Spleen (tissue), 11 donors: ENCODE measurements at regions not wholly inside any gene's neighbourhood (a gene's known extent, or its start where the extent isn't known, plus 50 kb on each side); places are given as distances from the start of the nearest gene placed in this dataset.

ENCODE experiments used
- DNase-seq: peaks from one replicate; pipeline ENCODE4 v3.0.0-alpha.2; 2020
- H3K27ac ChIP-seq, 8 donors: fragments of 200-600 bp; sonication (generic) in 7 of 8; 1 replicate in 4 of 8; 2 replicates in 4 of 8; pipeline versions ENCODE4 v1.5.0 to v1.8.0; 2016 to 2021; ENCODE audit warnings: inconsistent platforms in 4 of 8, mild to moderate bottlenecking in 4 of 8, moderate library complexity in 1 of 8
- H3K27me3 ChIP-seq, 7 donors: fragments of 200-600 bp; sonication (generic) in 6 of 7; replicated peaks in 1 of 7; 1 replicate in 4 of 7; 2 replicates in 3 of 7; pipeline versions ENCODE4 v1.5.0 to v1.8.0; 2016 to 2021; ENCODE audit warnings: inconsistent platforms in 3 of 7, mild to moderate bottlenecking in 1 of 7
- H3K36me3 ChIP-seq, 6 donors: fragments of 200-600 bp; sonication (generic) in 5 of 6; 1 replicate in 4 of 6; 2 replicates in 2 of 6; pipeline versions ENCODE4 v1.5.0 to v1.8.0; 2016 to 2021; ENCODE audit warnings: inconsistent platforms in 2 of 6
- H3K4me1 ChIP-seq, 6 donors: fragments of 200-600 bp; sonication (generic) in 5 of 6; 1 replicate in 3 of 6; 2 replicates in 3 of 6; pipeline versions ENCODE4 v1.5.0 to v1.8.0; 2016 to 2021; ENCODE audit warnings: inconsistent platforms in 3 of 6
- H3K4me3 ChIP-seq, 8 donors: fragments of 200-600 bp; sonication (generic) in 7 of 8; 1 replicate in 4 of 8; 2 replicates in 4 of 8; pipeline versions ENCODE4 v1.5.0 to v1.8.0; 2016 to 2021; ENCODE audit warnings: inconsistent platforms in 4 of 8, mild to moderate bottlenecking in 4 of 8, moderate library complexity in 2 of 8
- H3K9me3 ChIP-seq, 8 donors: fragments of 200-600 bp; sonication (generic) in 7 of 8; 1 replicate in 4 of 8; 2 replicates in 4 of 8; pipeline versions ENCODE4 v1.5.0 to v1.8.0; 2016 to 2021; ENCODE audit warnings: inconsistent platforms in 4 of 8
- POLR2A ChIP-seq, 3 donors: fragments of 450-650 bp; IDR thresholded peaks; one replicate each; pipeline ENCODE4 v1.5.1; 2017; ENCODE audit warnings: antibody characterized with exemption in 3 of 3, mild to moderate bottlenecking in 1 of 3
- POLR2AphosphoS5 ChIP-seq, 3 donors: sonication (generic); formaldehyde crosslinking; IDR thresholded peaks; one replicate each; pipeline ENCODE4 v1.5.1; 2017; ENCODE audit warnings: antibody characterized with exemption in 3 of 3
- WGBS, 5 donors: extraction: QIAGEN DNeasy Blood & Tissue Kit in 3 of 5; methylation state at CpG; one replicate each; pipeline versions ENCODE4 v1.1.5 to v1.1.7; 2013 to 2018; 5-methylcytosine and 5-hydroxymethylcytosine counted together
- intact Hi-C: fragments of 100-400 bp; cut with DNase I; formaldehyde crosslinking; loops from one replicate; pipeline ENCODE4 v1.15.0; 2023; ENCODE audit warnings: low total_unique reads
- TF ChIP-seq, protein P1 (sequence below), 11 experiments: fragments of 200-600 bp in 7 of 11; fragments of 450-650 bp in 4 of 11; sonication (generic) in 4 of 11; IDR thresholded peaks in 8 of 11; conservative IDR thresholded peaks in 3 of 11; 1 replicate in 7 of 11; 2 replicates in 4 of 11; pipeline versions ENCODE4 v1.4.0 to v1.8.0; 2016 to 2021; ENCODE audit warnings: antibody characterized with exemption in 11 of 11, inconsistent platforms in 4 of 11, mild to moderate bottlenecking in 1 of 11
- donor health status: healthy with polysubstance abuse.
- donor health status: DM: no; HTN: no; CAD: no; lungs with moderate emphysema.
- donor health status: DM: no; HTN: no; CAD: no.
- donor health status: Bipolar disorder and iron deficiency.
- donor health status: healthy.
- donor health status: DM: no; HTN: no; CAD: no.
- donor health status: DM: yes; HTN: yes; CAD: no.

DNA sequence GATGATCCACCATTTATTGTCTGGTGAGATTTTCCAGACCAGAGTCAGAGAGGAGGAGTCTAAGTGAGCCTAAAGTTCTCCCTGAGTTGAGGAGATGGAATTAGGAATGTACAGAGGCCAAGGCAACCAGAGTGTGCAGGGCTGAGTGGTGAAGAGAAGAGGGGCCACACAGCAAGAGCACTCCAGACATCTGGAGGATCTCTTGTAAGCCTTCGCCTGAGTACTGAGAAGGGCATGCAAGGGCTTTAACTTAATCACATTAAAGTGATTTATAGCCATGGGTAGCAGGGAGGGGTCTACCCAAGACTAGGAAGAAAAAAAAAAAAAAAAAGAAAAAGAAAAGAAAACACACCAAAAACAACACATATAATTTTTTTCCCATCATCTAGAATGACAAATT, 1190.4 kb downstream of the GATA3 start:
- H3K4me1 ChIP-seq: no peaks in the 10 kb centered on the region
- intact Hi-C loops: no loop called here
- no peak overlapping the region for H3K27ac ChIP-seq
- no peaks in the 10 kb centered on the region for H3K36me3 ChIP-seq
- WGBS, 5 donors: 56 to 64% (median 58%) methylated on average over 1 of the region's 1 CpG
- H3K9me3 ChIP-seq: no peaks in the 10 kb centered on the region
- DNase-seq: no peak
- H3K27me3 ChIP-seq: peaks cover 0 to 28% (median 0%) of the 10 kb centered on the region in 7 donors
- TF ChIP-seq POLR2A (IDR thresholded peaks at IDR 0.05) (no peak), POLR2AphosphoS5 (IDR thresholded peaks at IDR 0.05) (no peak)
- TF ChIP-seq, protein P1, sequence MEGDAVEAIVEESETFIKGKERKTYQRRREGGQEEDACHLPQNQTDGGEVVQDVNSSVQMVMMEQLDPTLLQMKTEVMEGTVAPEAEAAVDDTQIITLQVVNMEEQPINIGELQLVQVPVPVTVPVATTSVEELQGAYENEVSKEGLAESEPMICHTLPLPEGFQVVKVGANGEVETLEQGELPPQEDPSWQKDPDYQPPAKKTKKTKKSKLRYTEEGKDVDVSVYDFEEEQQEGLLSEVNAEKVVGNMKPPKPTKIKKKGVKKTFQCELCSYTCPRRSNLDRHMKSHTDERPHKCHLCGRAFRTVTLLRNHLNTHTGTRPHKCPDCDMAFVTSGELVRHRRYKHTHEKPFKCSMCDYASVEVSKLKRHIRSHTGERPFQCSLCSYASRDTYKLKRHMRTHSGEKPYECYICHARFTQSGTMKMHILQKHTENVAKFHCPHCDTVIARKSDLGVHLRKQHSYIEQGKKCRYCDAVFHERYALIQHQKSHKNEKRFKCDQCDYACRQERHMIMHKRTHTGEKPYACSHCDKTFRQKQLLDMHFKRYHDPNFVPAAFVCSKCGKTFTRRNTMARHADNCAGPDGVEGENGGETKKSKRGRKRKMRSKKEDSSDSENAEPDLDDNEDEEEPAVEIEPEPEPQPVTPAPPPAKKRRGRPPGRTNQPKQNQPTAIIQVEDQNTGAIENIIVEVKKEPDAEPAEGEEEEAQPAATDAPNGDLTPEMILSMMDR (IDR thresholded peaks at IDR 0.05 in 8 of 11, conservative IDR thresholded peaks at IDR 0.05 in 3 of 11): no peak
- H3K4me3 ChIP-seq: no peak overlapping the region

DNA sequence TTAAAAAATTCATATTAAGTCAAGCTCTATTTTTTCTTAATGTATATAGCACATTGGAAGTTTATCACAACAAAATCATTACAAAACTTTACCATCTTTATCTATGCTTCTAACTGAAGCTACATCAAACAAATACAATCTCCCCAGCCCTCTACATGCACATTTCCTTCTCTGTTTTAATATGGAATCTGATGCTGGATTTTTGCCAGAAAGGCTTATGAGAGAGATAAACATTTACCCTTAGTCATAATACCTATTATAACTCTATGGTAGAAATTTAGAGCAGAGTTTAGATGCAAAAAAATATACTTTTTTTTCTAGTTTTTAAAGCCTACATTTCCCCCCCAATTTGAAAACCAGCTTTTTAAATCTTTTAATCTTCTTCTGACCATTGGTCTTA, 1198.6 kb downstream of the GATA3 start:
- TF ChIP-seq, protein P1 (IDR thresholded peaks at IDR 0.05 in 8 of 11, conservative IDR thresholded peaks at IDR 0.05 in 3 of 11): no peak
- TF ChIP-seq POLR2AphosphoS5 (IDR thresholded peaks at IDR 0.05) (no peak), POLR2A (IDR thresholded peaks at IDR 0.05) (no peak)
- Histone ChIP-seq H3K27ac (no peak overlapping the region), H3K27me3 (peaks cover 0 to 3% (median 0%) of the 10 kb centered on the region in 7 donors), H3K4me1 (no peaks in the 10 kb centered on the region), H3K9me3 (no peaks in the 10 kb centered on the region), H3K4me3 (no peak overlapping the region), H3K36me3 (no peaks in the 10 kb centered on the region)
- no peak for DNase-seq
- intact Hi-C loops: no loop called here

DNA sequence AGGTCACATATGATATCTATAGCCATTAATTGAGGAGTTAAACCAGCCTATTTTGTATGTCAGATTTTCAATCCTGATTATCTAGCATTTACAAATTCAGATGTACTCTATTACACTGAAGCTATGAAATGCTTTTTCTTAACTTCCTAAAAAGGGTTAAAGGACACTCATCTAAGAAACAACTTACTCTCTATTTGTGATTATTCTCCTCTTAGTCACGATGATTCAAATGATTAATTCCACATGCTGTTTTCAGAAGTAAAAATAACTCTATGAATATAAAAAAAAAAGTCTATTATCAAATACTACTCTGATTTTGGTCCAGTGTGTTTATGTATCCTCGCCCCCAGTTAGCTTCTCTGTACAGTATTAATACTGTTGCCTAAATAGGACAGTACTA, 1199.9 kb downstream of the GATA3 start:
- intact Hi-C loops: no loop called here
- WGBS, 5 donors: 56 to 74% (median 68%) methylated on average over 2 of the region's 2 CpGs
- no peaks in the 10 kb centered on the region for H3K9me3 ChIP-seq
- no peak overlapping the region for H3K27ac ChIP-seq
- H3K27me3 ChIP-seq: peaks cover 0 to 3% (median 0%) of the 10 kb centered on the region in 7 donors
- H3K4me1 ChIP-seq: no peaks in the 10 kb centered on the region
- no peaks in the 10 kb centered on the region for H3K36me3 ChIP-seq
- DNase-seq: no peak
- TF ChIP-seq POLR2A (IDR thresholded peaks at IDR 0.05) (no peak), POLR2AphosphoS5 (IDR thresholded peaks at IDR 0.05) (no peak)
- TF ChIP-seq, protein P1 (IDR thresholded peaks at IDR 0.05 in 8 of 11, conservative IDR thresholded peaks at IDR 0.05 in 3 of 11): no peak
- H3K4me3 ChIP-seq: no peak overlapping the region

DNA sequence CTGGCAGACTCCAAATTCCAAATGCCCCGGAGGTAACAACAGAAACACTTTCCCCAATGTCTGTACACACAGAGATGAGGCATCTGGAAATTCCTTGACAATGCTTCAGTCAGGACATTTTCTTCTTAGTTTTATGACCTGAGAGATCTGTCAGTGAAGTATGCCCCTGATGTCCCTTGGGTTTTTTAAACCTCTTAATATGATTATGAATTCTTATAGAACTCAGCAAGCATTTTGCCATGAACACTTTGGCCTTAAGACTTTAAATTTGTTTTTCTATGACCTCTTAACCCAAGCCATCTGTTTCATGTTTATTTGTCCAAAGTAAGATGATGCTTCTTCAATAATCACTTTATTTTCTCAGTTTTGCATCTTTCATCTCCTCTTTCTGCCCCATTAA, 1206.2 kb downstream of the GATA3 start:
- Histone ChIP-seq H3K4me3 (no peak overlapping the region), H3K27me3 (peaks cover 0 to 14% (median 0%) of the 10 kb centered on the region in 7 donors), H3K36me3 (no peaks in the 10 kb centered on the region), H3K9me3 (no peaks in the 10 kb centered on the region), H3K27ac (no peak overlapping the region), H3K4me1 (no peaks in the 10 kb centered on the region)
- DNase-seq: no peak
- 71 to 80% (median 73%) methylated on average over 1 of the region's 1 CpG for WGBS, 5 donors
- no peak for TF ChIP-seq POLR2AphosphoS5 (IDR thresholded peaks at IDR 0.05)
- intact Hi-C loops: no loop called here

DNA sequence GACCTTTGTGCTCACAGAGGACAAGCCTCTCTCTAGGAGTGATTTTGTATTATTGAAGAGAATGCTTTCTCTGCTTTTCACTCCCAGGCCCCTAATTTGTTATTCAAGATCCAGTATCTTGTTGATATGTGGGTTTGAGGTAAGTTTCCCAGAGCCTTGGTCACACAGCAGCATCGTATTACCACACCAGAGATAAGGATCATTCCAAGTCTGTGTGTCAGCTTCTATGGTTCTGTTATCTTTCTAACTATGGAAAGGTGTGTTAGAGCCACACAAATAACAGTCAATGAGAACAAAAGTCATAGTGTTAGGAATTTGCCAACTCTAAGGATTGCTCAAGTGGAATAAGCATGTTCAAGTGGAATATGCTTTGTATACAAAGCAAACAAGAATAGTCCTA, 1208.3 kb downstream of the GATA3 start:
- intact Hi-C loops: no loop called here
- DNase-seq: no peak
- H3K4me3 ChIP-seq: no peak overlapping the region
- no peak for TF ChIP-seq POLR2AphosphoS5 (IDR thresholded peaks at IDR 0.05)
- TF ChIP-seq POLR2A (IDR thresholded peaks at IDR 0.05): no peak
- TF ChIP-seq, protein P1 (IDR thresholded peaks at IDR 0.05 in 8 of 11, conservative IDR thresholded peaks at IDR 0.05 in 3 of 11): no peak
- no peak overlapping the region for H3K27ac ChIP-seq
- no peaks in the 10 kb centered on the region for H3K9me3 ChIP-seq
- 32 to 58% (median 42%) methylated on average over 1 of the region's 1 CpG for WGBS, 5 donors
- H3K27me3 ChIP-seq: peaks cover 0 to 11% (median 0%) of the 10 kb centered on the region in 7 donors
- H3K36me3 ChIP-seq: no peaks in the 10 kb centered on the region
- no peaks in the 10 kb centered on the region for H3K4me1 ChIP-seq
